ENCODE measurements at regions not wholly inside any gene's neighbourhood (a gene's known extent, or its start where the extent isn't known, plus 50 kb on each side); places are given as distances from the start of the nearest gene placed in this dataset.

DNA sequence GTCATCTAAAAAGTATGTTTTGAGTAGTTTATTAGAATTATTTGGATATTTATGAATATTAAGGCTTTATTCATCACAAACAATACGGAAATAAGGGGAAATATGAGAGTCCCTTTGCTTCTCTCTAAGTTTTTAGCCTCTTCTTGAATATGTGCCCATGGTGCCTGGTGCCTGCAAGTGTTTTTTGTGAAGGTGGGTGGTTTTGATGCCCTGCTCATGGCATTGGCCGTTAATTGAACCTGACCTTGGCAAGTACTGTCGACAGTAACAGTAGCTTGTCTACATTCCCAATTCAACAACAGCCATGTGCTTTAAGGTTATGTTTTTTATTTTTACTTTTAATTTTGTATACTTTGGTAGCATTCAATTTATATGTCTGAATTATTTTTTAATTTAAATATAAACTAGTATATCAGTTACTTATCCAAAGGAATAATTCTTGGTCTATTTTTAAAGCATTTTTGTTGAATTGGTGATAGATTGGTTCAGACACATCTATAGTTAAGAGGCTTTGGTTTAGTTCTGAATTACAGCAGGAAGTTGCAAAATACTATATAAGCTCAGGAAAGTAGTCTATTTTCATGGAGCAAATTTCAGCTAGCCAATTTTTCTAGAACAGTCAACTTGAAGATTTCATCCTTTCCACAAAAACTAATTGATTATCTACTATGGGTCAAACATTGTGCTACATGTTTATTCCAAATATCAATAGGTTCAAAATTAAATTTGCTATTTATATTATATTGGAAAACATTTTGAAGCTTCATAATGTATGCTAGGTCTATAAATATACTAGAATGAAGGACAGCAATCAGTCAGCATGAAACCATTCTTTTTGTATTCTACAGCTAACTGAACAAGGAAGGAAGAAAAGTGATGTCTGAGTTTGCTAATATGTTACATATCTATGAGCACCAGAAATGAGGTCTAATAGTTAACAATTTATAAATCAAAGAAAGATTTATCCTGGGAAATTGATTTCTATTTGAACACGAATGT lies 184.4 kb downstream of the MRPL39 start:
- Histone ChIP-seq H4K20me1 (ENCODE audit: control insufficient read depth, extremely low read depth, insufficient read depth, low read length) (no peaks in the 10 kb centered on the region), H3K27ac (ENCODE audit: control insufficient read depth, insufficient read depth, low read length) (no peak overlapping the region), H3K4me3 (ENCODE audit: control insufficient read depth in 2 of 3, extremely low read depth in 1 of 3, insufficient read depth in 2 of 3, low read depth in 1 of 3, low read length in 3 of 3) (no peak overlapping the region), H3K79me2 (ENCODE audit: control insufficient read depth, insufficient read depth, low read length) (no peaks in the 10 kb centered on the region), H2AFZ (ENCODE audit: control insufficient read depth, low read length) (no peak overlapping the region), H3K9me1 (ENCODE audit: control insufficient read depth, extremely low read depth, insufficient read depth, low read length) (no peaks in the 10 kb centered on the region), H3K27me3 (ENCODE audit: control insufficient read depth, extremely low read depth, insufficient read depth, low read length) (no peaks in the 10 kb centered on the region), H3K9ac (ENCODE audit: control insufficient read depth, extremely low read depth, insufficient read depth, low read length) (no peak overlapping the region), H3K4me1 (ENCODE audit: control insufficient read depth, extremely low read depth, insufficient read depth, low read length) (no peaks in the 10 kb centered on the region), H3K4me2 (ENCODE audit: control insufficient read depth, extremely low read depth, insufficient read depth, low read depth, low read length) (no peak overlapping the region), H3K9me3 (ENCODE audit: control insufficient read depth, low read depth, low read length) (no peaks in the 10 kb centered on the region), H3K36me3 (ENCODE audit: control insufficient read depth in 2 of 2, extremely low read depth in 1 of 2, insufficient read depth in 2 of 2, low read length in 2 of 2) (no peaks in the 10 kb centered on the region)
- no peak for DNase-seq (ENCODE audit: low read depth, low spot score)
- no peak for TF ChIP-seq EZH2 (IDR thresholded peaks at IDR 0.05; ENCODE audit: low read length)
- TF ChIP-seq, protein P1, sequence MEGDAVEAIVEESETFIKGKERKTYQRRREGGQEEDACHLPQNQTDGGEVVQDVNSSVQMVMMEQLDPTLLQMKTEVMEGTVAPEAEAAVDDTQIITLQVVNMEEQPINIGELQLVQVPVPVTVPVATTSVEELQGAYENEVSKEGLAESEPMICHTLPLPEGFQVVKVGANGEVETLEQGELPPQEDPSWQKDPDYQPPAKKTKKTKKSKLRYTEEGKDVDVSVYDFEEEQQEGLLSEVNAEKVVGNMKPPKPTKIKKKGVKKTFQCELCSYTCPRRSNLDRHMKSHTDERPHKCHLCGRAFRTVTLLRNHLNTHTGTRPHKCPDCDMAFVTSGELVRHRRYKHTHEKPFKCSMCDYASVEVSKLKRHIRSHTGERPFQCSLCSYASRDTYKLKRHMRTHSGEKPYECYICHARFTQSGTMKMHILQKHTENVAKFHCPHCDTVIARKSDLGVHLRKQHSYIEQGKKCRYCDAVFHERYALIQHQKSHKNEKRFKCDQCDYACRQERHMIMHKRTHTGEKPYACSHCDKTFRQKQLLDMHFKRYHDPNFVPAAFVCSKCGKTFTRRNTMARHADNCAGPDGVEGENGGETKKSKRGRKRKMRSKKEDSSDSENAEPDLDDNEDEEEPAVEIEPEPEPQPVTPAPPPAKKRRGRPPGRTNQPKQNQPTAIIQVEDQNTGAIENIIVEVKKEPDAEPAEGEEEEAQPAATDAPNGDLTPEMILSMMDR (optimal IDR thresholded peaks at IDR 0.05 in 1 of 3, IDR thresholded peaks at IDR 0.05 in 1 of 3, conservative IDR thresholded peaks at IDR 0.05 in 1 of 3; ENCODE audit: extremely low read depth in 1 of 3, insufficient read depth in 2 of 3, low read length in 3 of 3): no peak
- dilution Hi-C loops (cut with MboI; ENCODE audit: extremely low pct_ligation_motif_present, low sequenced_read_pairs): no loop called here
- no peak for FAIRE-seq

DNA sequence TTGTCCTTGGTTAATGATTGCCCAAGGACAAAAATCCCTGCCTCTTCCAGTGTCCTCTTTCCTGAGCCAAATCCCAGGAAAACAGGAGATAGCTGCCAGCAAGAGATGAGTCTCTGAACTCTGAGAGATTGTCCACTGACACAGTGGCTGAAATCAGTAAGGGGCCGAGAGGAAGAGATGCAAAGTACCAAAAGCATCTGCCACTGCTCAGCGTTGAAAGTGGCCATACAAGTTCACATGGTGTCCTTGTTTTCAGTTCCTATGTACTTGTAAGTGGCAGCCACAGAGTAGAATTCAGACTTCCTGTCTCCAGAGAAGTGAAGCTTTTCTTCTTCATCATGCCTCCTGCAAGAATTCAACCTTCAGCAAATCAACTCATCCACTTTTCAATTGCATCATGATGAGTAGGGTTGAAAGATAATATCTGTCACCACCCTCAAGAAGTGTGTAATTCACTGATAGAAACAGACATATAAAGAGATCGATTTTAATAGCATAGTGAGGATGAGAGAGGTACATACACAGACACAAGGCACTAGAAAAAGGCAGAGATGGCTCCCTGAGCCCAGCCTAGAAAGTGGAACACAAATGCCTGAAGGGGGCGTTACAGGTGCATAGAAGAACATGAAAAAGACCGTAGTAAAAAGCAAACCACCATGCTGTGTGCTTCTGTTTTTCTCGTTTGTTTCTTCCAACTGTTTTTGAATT lies 185.8 kb downstream of the MRPL39 start:
- Histone ChIP-seq H3K9me3 (ENCODE audit: control insufficient read depth, low read depth, low read length) (no peaks in the 10 kb centered on the region), H3K79me2 (ENCODE audit: control insufficient read depth, insufficient read depth, low read length) (no peaks in the 10 kb centered on the region), H3K27ac (ENCODE audit: control insufficient read depth, insufficient read depth, low read length) (no peak overlapping the region), H3K4me1 (ENCODE audit: control insufficient read depth, extremely low read depth, insufficient read depth, low read length) (no peaks in the 10 kb centered on the region), H3K36me3 (ENCODE audit: control insufficient read depth in 2 of 2, extremely low read depth in 1 of 2, insufficient read depth in 2 of 2, low read length in 2 of 2) (no peaks in the 10 kb centered on the region), H3K9ac (ENCODE audit: control insufficient read depth, extremely low read depth, insufficient read depth, low read length) (no peak overlapping the region), H2AFZ (ENCODE audit: control insufficient read depth, low read length) (no peak overlapping the region), H3K9me1 (ENCODE audit: control insufficient read depth, extremely low read depth, insufficient read depth, low read length) (no peaks in the 10 kb centered on the region), H3K4me2 (ENCODE audit: control insufficient read depth, extremely low read depth, insufficient read depth, low read depth, low read length) (no peak overlapping the region), H3K27me3 (ENCODE audit: control insufficient read depth, extremely low read depth, insufficient read depth, low read length) (no peaks in the 10 kb centered on the region), H4K20me1 (ENCODE audit: control insufficient read depth, extremely low read depth, insufficient read depth, low read length) (no peaks in the 10 kb centered on the region), H3K4me3 (ENCODE audit: control insufficient read depth in 2 of 3, extremely low read depth in 1 of 3, insufficient read depth in 2 of 3, low read depth in 1 of 3, low read length in 3 of 3) (no peak overlapping the region)
- dilution Hi-C loops (cut with MboI; ENCODE audit: extremely low pct_ligation_motif_present, low sequenced_read_pairs): no loop called here
- FAIRE-seq: no peak
- no peak for DNase-seq (ENCODE audit: low read depth, low spot score)
- TF ChIP-seq, protein P1 (optimal IDR thresholded peaks at IDR 0.05 in 1 of 3, IDR thresholded peaks at IDR 0.05 in 1 of 3, conservative IDR thresholded peaks at IDR 0.05 in 1 of 3; ENCODE audit: extremely low read depth in 1 of 3, insufficient read depth in 2 of 3, low read length in 3 of 3): peak; percentile 44 to 53 (median 44)
- no peak for TF ChIP-seq EZH2 (IDR thresholded peaks at IDR 0.05; ENCODE audit: low read length)

All from keratinocyte (primary cell).